Activated T-helper 17 cell treated with anti-CD3 and anti-CD28 coated beads, Interleukin-2, amount 50 U/mL, for 72 hours (primary cell): ENCODE measurements at regions not wholly inside any gene's neighbourhood (a gene's known extent, or its start where the extent isn't known, plus 50 kb on each side); places are given as distances from the start of the nearest gene placed in this dataset.

Source experiments
- ATAC-seq: fragments of 150-1000 bp; cut with Tn5 transposase; replicated peaks from 2 replicates; pipeline ENCODE4 v1.10.0; 2021; ENCODE audit warnings: mild to moderate bottlenecking, moderate library complexity
- H3K27ac Mint-ChIP-seq: one replicate; pipeline ENCODE4 v1.8.0; 2022; ENCODE audit warnings: mixed read lengths
- H3K27me3 Mint-ChIP-seq: one replicate; pipeline ENCODE4 v1.8.0; 2022; ENCODE audit warnings: mixed read lengths
- H3K36me3 Mint-ChIP-seq: one replicate; pipeline ENCODE4 v1.8.0; 2022; ENCODE audit warnings: low read depth, mild to moderate bottlenecking, mixed read lengths
- H3K4me1 Mint-ChIP-seq: one replicate; pipeline ENCODE4 v1.8.0; 2022; ENCODE audit warnings: mixed read lengths
- H3K4me3 Mint-ChIP-seq: one replicate; pipeline ENCODE4 v1.8.0; 2022; ENCODE audit warnings: mild to moderate bottlenecking, mixed read lengths
- H3K9me3 Mint-ChIP-seq: one replicate; pipeline ENCODE4 v1.8.0; 2022; ENCODE audit warnings: mixed read lengths

- H3K9me3 Mint-ChIP-seq: no peaks in the 10 kb centered on the region
- no peak overlapping the region for H3K4me3 Mint-ChIP-seq
- H3K36me3 Mint-ChIP-seq: no peaks in the 10 kb centered on the region
- peaks cover 10% of the 10 kb centered on the region for H3K27me3 Mint-ChIP-seq
- H3K27ac Mint-ChIP-seq: no peak overlapping the region
- H3K4me1 Mint-ChIP-seq: peaks cover 10% of the 10 kb centered on the region
- ATAC-seq: no peak
Measured at GRCh38 chr10:69730251-69731156, 71.2 kb upstream of the COL13A1 start.

GRCh38 chr10:69731184-69731583 is 70.5 kb upstream of the COL13A1 start:
- Mint-ChIP-seq H3K9me3 (no peaks in the 10 kb centered on the region), H3K4me3 (no peak overlapping the region), H3K36me3 (no peaks in the 10 kb centered on the region), H3K27me3 (peaks cover 6% of the 10 kb centered on the region), H3K27ac (no peak overlapping the region), H3K4me1 (peaks cover 10% of the 10 kb centered on the region)
- ATAC-seq: no peak

DNA sequence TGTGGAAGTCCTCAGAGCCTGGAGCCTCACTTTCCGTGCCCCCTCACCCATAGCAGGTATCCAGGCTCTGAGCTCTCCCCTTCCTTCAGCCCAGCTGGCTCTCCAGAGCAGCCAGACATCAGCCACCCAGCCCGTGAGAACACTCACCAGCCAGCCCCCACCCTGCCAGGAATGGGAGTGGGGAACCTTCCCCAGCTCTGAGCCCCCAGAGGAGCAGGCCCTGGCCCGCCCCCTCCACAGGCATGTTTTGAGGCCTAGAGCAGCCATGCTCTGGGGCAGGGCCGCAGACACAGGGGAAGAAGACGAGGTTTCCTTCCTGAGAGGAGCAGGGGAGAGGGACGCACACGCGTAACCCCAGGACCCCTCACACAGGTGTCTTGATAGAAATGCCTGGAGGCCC is 70.0 kb upstream of the COL13A1 start:
- H3K4me3 Mint-ChIP-seq: no peak overlapping the region
- no peaks in the 10 kb centered on the region for H3K9me3 Mint-ChIP-seq
- H3K4me1 Mint-ChIP-seq: peaks cover 10% of the 10 kb centered on the region
- no peak for ATAC-seq
- peaks cover 6% of the 10 kb centered on the region for H3K27me3 Mint-ChIP-seq
- no peak overlapping the region for H3K27ac Mint-ChIP-seq
- no peaks in the 10 kb centered on the region for H3K36me3 Mint-ChIP-seq

- Mint-ChIP-seq H3K27me3 (peaks cover 6% of the 10 kb centered on the region), H3K9me3 (no peaks in the 10 kb centered on the region), H3K4me1 (peaks cover 10% of the 10 kb centered on the region), H3K27ac (no peak overlapping the region), H3K36me3 (no peaks in the 10 kb centered on the region), H3K4me3 (no peak overlapping the region)
- ATAC-seq: no peak
Measured at GRCh38 chr10:69732147-69732825, 69.4 kb upstream of the COL13A1 start.

- Mint-ChIP-seq H3K27me3 (peaks cover 6% of the 10 kb centered on the region), H3K27ac (no peak overlapping the region), H3K36me3 (no peaks in the 10 kb centered on the region), H3K9me3 (no peaks in the 10 kb centered on the region), H3K4me1 (peaks cover 10% of the 10 kb centered on the region), H3K4me3 (no peak overlapping the region)
- ATAC-seq: no peak
Measured at GRCh38 chr10:69732826-69733150, 68.9 kb upstream of the COL13A1 start.

GRCh38 chr10:69733791-69734261 is 67.9 kb upstream of the COL13A1 start:
- peaks cover 10% of the 10 kb centered on the region for H3K4me1 Mint-ChIP-seq
- no peak overlapping the region for H3K27ac Mint-ChIP-seq
- ATAC-seq: no peak
- no peaks in the 10 kb centered on the region for H3K9me3 Mint-ChIP-seq
- H3K27me3 Mint-ChIP-seq: peaks cover 6% of the 10 kb centered on the region
- H3K4me3 Mint-ChIP-seq: no peak overlapping the region
- H3K36me3 Mint-ChIP-seq: no peaks in the 10 kb centered on the region

GRCh38 chr10:69734416-69734796 is 67.3 kb upstream of the COL13A1 start:
- no peaks in the 10 kb centered on the region for H3K36me3 Mint-ChIP-seq
- H3K4me3 Mint-ChIP-seq: no peak overlapping the region
- peaks cover 6% of the 10 kb centered on the region for H3K27me3 Mint-ChIP-seq
- no peak overlapping the region for H3K27ac Mint-ChIP-seq
- H3K4me1 Mint-ChIP-seq: peaks cover 10% of the 10 kb centered on the region
- H3K9me3 Mint-ChIP-seq: no peaks in the 10 kb centered on the region
- no peak for ATAC-seq

- Mint-ChIP-seq H3K27me3 (peaks cover 6% of the 10 kb centered on the region), H3K4me1 (peaks cover 10% of the 10 kb centered on the region), H3K36me3 (no peaks in the 10 kb centered on the region), H3K4me3 (no peak overlapping the region), H3K9me3 (no peaks in the 10 kb centered on the region), H3K27ac (no peak overlapping the region)
- ATAC-seq: peak; percentile 59
Measured at GRCh38 chr10:69734797-69735468, 66.8 kb upstream of the COL13A1 start.

GRCh38 chr10:69736886-69737641 is 64.6 kb upstream of the COL13A1 start:
- H3K4me3 Mint-ChIP-seq: no peak overlapping the region
- no peaks in the 10 kb centered on the region for H3K9me3 Mint-ChIP-seq
- peaks cover 11% of the 10 kb centered on the region for H3K27me3 Mint-ChIP-seq
- no peak for ATAC-seq
- H3K4me1 Mint-ChIP-seq: peaks cover 10% of the 10 kb centered on the region
- no peak overlapping the region for H3K27ac Mint-ChIP-seq
- no peaks in the 10 kb centered on the region for H3K36me3 Mint-ChIP-seq

DNA sequence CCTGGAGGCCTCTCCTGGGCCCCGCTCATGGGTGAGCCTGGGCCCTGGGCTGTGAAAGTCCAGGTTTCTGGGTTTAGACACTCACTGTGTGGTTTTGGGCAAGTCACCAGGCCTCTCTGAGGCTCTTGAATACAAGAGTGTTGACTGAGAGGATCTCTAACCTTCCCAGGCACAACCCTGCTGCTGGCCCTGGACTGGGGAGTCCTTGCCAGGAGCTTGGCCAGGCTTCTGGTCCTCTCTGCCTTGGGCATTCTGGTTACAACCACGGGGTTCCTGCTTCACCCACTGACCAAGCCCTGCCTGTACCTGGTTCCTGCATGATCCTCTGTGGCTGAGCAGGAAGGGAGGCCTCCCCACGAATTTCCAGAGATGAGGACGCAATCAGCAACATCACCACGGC is 63.6 kb upstream of the COL13A1 start:
- H3K36me3 Mint-ChIP-seq: no peaks in the 10 kb centered on the region
- no peak for ATAC-seq
- no peaks in the 10 kb centered on the region for H3K9me3 Mint-ChIP-seq
- peaks cover 13% of the 10 kb centered on the region for H3K27me3 Mint-ChIP-seq
- peaks cover 10% of the 10 kb centered on the region for H3K4me1 Mint-ChIP-seq
- H3K4me3 Mint-ChIP-seq: no peak overlapping the region
- no peak overlapping the region for H3K27ac Mint-ChIP-seq

DNA sequence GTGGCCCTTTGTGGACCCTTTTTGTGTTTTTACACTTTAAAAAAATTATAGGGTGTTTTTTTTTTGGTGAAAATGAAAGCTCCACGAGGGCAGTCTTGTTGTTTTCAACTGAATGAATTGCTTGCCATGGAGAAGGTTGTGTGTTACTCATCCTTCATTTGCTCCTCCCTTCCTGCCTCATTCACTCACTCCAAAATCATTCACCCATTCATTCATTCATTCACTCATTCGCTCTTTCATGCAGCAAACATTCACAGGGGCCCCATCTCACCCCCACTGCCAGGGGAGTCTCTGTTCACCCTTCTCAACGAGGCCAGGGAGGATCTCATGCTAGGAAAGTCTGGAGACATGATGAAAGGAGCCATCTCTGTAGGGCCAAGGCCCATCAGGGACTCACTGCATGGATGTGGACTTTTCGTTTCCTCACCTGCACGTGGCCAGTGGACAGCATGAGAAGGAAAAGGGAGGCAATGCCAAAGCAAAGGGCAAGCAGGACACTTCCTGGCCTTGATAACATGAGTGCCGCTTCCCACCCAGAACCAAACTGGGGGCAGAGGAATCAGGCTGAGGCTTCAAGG is 62.8 kb upstream of the COL13A1 start:
- ATAC-seq: no peak
- Mint-ChIP-seq H3K27me3 (peaks cover 14% of the 10 kb centered on the region), H3K36me3 (no peaks in the 10 kb centered on the region), H3K9me3 (no peaks in the 10 kb centered on the region), H3K4me1 (peaks cover 10% of the 10 kb centered on the region), H3K4me3 (no peak overlapping the region), H3K27ac (no peak overlapping the region)

GRCh38 chr10:69739634-69740033 is 62.1 kb upstream of the COL13A1 start:
- no peak overlapping the region for H3K4me3 Mint-ChIP-seq
- H3K36me3 Mint-ChIP-seq: no peaks in the 10 kb centered on the region
- H3K9me3 Mint-ChIP-seq: no peaks in the 10 kb centered on the region
- no peak for ATAC-seq
- H3K27ac Mint-ChIP-seq: no peak overlapping the region
- H3K27me3 Mint-ChIP-seq: peaks cover 17% of the 10 kb centered on the region
- H3K4me1 Mint-ChIP-seq: peaks cover 3% of the 10 kb centered on the region

DNA sequence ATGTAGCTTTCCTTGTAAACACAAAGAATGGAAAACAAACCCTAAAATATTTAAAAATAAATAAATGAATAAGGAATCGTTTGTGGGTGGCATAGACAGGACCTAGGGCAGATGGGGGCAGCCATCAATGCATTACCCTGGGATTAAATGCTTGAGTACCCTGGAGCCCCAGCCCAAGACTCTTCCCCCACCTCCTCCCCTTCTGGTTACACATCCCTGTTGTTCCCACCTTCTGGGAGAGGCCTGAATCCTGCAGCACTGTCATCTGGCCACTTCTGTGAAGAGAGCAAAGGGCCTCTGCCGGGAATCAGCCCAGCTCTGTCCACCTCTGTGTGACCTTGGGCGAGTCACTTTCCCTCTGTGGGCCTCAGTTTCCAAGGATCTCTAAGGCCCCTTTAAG is 61.6 kb upstream of the COL13A1 start:
- Mint-ChIP-seq H3K27ac (no peak overlapping the region), H3K27me3 (peaks cover 22% of the 10 kb centered on the region), H3K9me3 (no peaks in the 10 kb centered on the region), H3K4me1 (no peaks in the 10 kb centered on the region), H3K4me3 (no peak overlapping the region), H3K36me3 (no peaks in the 10 kb centered on the region)
- no peak for ATAC-seq

- no peaks in the 10 kb centered on the region for H3K4me1 Mint-ChIP-seq
- no peaks in the 10 kb centered on the region for H3K36me3 Mint-ChIP-seq
- H3K9me3 Mint-ChIP-seq: no peaks in the 10 kb centered on the region
- H3K27ac Mint-ChIP-seq: no peak overlapping the region
- peaks cover 27% of the 10 kb centered on the region for H3K27me3 Mint-ChIP-seq
- H3K4me3 Mint-ChIP-seq: no peak overlapping the region
- no peak for ATAC-seq
Measured at GRCh38 chr10:69741252-69741651, 60.5 kb upstream of the COL13A1 start.
